GM20000 (cell line): ENCODE measurements at regions not wholly inside any gene's neighbourhood (a gene's known extent, or its start where the extent isn't known, plus 50 kb on each side); places are given as distances from the start of the nearest gene placed in this dataset.

Source experiments
- DNase-seq: peaks from one replicate; pipeline ENCODE4 v3.0.0; 2012; ENCODE audit warnings: low spot score
- TF ChIP-seq, protein P1 (sequence below): IDR thresholded peaks from 2 replicates; pipeline ENCODE4 v1.5.1; 2012; ENCODE audit warnings: mild to moderate bottlenecking, control low read depth; ENCODE audit errors: extremely low read depth, missing control alignments

DNA sequence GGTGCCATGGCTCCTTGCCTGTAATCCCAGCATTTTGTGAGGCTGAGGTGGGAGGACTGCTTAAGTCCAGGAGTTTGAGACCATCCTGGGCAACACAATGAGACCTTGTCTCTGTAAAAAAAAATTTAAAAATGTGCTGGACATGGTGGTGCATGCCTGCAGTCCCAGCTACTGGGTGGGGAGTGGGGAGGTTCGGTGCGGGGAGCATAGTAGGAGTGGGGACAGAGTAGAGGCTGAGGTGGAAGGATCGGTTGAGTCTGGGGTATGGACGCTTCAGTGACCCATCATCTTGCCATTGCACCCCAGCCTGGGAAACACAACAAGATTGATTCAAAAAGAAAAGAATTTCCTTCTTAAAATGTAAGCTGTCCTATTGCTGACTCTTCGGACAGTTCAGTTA, 1490.0 kb upstream of the GBE1 start:
- TF ChIP-seq, protein P1, sequence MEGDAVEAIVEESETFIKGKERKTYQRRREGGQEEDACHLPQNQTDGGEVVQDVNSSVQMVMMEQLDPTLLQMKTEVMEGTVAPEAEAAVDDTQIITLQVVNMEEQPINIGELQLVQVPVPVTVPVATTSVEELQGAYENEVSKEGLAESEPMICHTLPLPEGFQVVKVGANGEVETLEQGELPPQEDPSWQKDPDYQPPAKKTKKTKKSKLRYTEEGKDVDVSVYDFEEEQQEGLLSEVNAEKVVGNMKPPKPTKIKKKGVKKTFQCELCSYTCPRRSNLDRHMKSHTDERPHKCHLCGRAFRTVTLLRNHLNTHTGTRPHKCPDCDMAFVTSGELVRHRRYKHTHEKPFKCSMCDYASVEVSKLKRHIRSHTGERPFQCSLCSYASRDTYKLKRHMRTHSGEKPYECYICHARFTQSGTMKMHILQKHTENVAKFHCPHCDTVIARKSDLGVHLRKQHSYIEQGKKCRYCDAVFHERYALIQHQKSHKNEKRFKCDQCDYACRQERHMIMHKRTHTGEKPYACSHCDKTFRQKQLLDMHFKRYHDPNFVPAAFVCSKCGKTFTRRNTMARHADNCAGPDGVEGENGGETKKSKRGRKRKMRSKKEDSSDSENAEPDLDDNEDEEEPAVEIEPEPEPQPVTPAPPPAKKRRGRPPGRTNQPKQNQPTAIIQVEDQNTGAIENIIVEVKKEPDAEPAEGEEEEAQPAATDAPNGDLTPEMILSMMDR, result no peak
- DNase-seq, result no peak

DNA sequence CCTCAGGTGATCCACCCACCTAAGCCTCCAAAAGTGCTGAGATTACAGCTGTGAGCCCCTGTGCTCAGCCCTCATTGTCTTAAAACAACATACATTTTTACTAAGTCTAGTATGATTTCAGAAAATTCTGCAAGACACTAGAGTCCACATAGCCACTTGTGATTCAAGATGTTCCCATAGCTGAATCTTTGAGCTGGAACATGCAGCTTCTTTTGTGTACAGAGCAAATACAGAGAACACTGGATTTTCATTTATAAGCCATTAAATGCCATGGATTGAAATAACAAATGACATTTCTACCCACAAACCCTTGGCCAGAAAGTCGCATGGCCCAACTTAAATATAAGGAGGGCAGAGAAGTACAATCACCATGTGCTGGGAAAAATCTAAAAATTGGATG, 1489.2 kb upstream of the GBE1 start:
- TF ChIP-seq, protein P1, result no peak
- no peak for DNase-seq

DNA sequence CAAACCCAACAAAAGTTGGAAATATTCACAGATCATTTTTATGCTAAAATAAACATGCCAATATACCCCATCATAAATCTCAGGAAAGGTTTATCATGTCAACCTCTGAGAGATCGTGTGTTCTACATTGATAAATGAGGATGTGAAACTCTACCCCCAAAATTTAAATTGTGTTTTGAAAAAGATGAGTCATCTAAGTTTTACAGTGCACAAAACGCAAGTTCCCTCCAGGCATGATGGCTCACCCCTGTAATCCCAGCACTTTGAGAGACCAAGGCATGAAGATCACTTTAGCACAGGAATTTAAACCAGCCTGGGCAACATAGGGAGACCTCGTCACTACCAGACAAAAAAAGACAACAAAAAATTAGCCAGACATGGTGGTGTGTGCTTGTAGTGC, 1487.0 kb upstream of the GBE1 start:
- TF ChIP-seq, protein P1, result no peak
- DNase-seq, result no peak

DNA sequence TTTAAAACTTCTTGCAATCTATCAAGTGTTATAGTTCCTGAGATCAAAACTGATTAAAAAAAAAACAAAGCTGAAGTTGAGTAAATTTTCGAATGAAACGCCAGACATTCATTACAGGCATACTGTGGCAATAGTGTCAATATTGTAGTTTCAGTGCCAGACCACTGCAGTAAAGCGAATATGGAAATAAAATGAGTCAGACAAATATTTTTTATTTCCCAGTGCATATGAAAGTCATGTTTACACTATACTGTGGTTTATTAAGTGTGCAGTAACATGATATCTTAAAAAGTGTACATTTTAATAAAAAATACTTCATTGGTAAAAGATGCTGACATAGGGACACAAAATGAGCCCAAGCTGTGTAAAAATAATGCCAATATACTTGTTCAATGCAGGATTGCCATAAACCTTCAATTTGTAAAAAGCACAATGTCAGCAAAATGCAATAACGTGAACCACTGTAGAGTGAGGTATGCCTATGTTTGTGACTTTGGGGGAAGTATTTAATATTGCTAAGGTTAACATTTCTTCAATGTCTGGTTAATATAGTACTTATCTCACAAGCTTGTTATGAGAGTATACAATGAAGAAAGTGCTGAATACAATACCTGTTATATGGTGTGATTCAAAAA, 1473.9 kb upstream of the GBE1 start:
- no peak for DNase-seq
- TF ChIP-seq, protein P1, result no peak

DNA sequence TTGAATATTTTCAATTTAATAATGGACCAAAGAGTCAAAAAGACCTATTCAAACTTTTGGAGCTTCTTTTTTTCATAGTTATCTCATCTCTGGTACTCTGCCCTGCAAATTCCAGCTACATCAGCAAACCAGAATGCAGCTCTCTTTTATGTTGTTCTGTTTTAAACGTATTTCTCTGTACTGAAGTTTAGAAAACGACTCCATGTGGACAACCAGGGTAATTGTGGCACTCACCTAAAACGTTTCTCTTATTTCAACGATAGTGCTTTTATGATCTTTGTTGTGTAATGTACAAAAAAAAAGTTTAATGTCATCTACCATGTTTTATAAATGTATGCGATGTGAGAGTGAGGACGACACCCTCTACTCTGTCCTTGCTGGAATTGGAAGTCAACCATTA, 1472.3 kb upstream of the GBE1 start:
- TF ChIP-seq, protein P1, result no peak
- no peak for DNase-seq

DNA sequence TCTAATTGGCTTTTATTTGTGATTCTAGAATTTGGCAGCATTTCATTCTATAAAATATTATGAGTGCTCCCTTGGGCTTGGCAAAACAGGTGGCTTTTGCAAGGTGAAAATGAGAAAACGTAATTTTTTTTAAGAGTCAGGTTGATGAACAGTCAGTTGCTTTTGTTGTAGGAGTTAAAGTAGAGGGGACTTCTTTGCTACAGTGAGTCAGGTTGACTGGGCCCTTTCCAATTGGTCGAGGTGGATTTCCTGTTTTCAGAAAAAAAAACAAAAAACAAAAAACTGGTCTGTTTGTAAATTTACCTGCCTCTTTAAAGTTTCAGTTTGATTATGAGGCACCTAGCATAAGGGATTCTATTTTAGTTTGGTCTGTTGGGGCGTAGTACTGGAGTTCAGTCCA, 1469.4 kb upstream of the GBE1 start:
- TF ChIP-seq, protein P1, result no peak

DNA sequence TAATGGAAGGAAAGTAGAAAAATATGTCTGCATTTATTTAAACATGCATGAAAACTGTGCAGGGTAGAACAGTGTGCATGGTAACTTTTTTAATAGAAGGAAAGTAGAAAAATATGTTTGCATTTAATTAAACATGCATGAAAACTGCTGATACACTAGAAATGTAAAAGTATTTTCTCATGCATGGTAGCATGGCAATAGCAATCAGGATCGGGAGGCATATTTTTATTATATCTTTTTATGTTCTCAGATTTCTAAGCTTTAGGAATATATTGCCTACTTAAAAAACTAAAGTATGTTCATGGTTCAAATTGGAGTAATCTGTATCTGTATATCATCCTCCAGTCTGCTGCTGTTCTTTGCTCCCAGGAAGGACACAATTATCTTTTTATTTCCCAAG, 1468.9 kb upstream of the GBE1 start:
- DNase-seq, result no peak
- TF ChIP-seq, protein P1, result no peak

More for the DNA sequence above, 1469.4 kb upstream of the GBE1 start:
- DNase-seq, result no peak
